GM23338 (cell line): ENCODE measurements at regions not wholly inside any gene's neighbourhood (a gene's known extent, or its start where the extent isn't known, plus 50 kb on each side); places are given as distances from the start of the nearest gene placed in this dataset.

Experiments used
- ATAC-seq: fragments of 200-7000 bp; cut with Tn5 transposase; 3 replicates; pipeline ENCODE4 v1.9.1; 2020
- DNase-seq: peaks from one replicate; pipeline ENCODE4 v3.0.0-alpha.2; 2015; ENCODE audit warnings: low spot score
- H2AFZ ChIP-seq: fragments of 200-600 bp; sonication (generic); 2 replicates; pipeline ENCODE4 v1.8.0; 2016; ENCODE audit warnings: antibody characterized with exemption, mild to moderate bottlenecking, moderate library complexity
- H3F3A ChIP-seq: fragments of 200-600 bp; sonication (generic); replicated peaks from 2 replicates; pipeline ENCODE4 v1.8.0; 2017; ENCODE audit warnings: antibody characterized with exemption, mixed run types, low read depth
- H3K27ac ChIP-seq: fragments of 200-600 bp; sonication (generic); 2 replicates; pipeline ENCODE4 v1.6.1; 2016; ENCODE audit warnings: low read depth
- H3K27me3 ChIP-seq: fragments of 200-600 bp; sonication (generic); 2 replicates; pipeline ENCODE4 v1.8.0; 2016; ENCODE audit warnings: mild to moderate bottlenecking, mixed run types, moderate library complexity; ENCODE audit not compliant: insufficient read depth
- H3K36me3 ChIP-seq: fragments of 200-600 bp; sonication (generic); 2 replicates; pipeline ENCODE4 v1.8.0; 2016; ENCODE audit warnings: mild to moderate bottlenecking; ENCODE audit not compliant: insufficient read depth
- H3K4me1 ChIP-seq: fragments of 200-600 bp; sonication (generic); 2 replicates; pipeline ENCODE4 v1.8.0; 2016; ENCODE audit warnings: mild to moderate bottlenecking, moderate library complexity; ENCODE audit not compliant: insufficient read depth
- H3K4me2 ChIP-seq: fragments of 200-600 bp; sonication (generic); 2 replicates; pipeline ENCODE4 v1.7.1; 2017; ENCODE audit warnings: mixed run types
- H3K4me3 ChIP-seq: fragments of 200-600 bp; sonication (generic); 2 replicates; pipeline ENCODE4 v1.6.1; 2016; ENCODE audit warnings: mixed run types
- H3K79me2 ChIP-seq: fragments of 200-600 bp; sonication (generic); replicated peaks from 2 replicates; pipeline ENCODE4 v1.8.0; 2017; ENCODE audit warnings: mild to moderate bottlenecking; ENCODE audit not compliant: insufficient read depth
- H3K9me2 ChIP-seq: fragments of 200-600 bp; sonication (generic); 2 replicates; pipeline ENCODE4 v1.8.0; 2017; ENCODE audit not compliant: insufficient read depth
- H4K20me1 ChIP-seq: fragments of 200-600 bp; sonication (generic); replicated peaks from 2 replicates; pipeline ENCODE4 v1.8.0; 2017; ENCODE audit warnings: mild to moderate bottlenecking; ENCODE audit not compliant: insufficient read depth
- H3K27ac Mint-ChIP-seq: 2 replicates; pipeline ENCODE4 v1.8.0; 2020; ENCODE audit warnings: inconsistent platforms, mild to moderate bottlenecking, moderate library complexity, mixed read lengths
- H3K27me3 Mint-ChIP-seq: 3 replicates; pipeline ENCODE4 v1.8.0; 2022; ENCODE audit warnings: low read depth, mild to moderate bottlenecking, moderate library complexity, mixed read lengths, inconsistent platforms; ENCODE audit not compliant: insufficient read depth, poor library complexity
- H3K36me3 Mint-ChIP-seq: 3 replicates; pipeline ENCODE4 v1.8.0; 2021; ENCODE audit warnings: low read depth, mild to moderate bottlenecking, inconsistent platforms, moderate library complexity, mixed read lengths
- H3K4me1 Mint-ChIP-seq: 3 replicates; pipeline ENCODE4 v1.8.0; 2020; ENCODE audit warnings: mild to moderate bottlenecking, inconsistent platforms, mixed read lengths
- H3K4me3 Mint-ChIP-seq: 3 replicates; pipeline ENCODE4 v1.8.0; 2021; ENCODE audit warnings: moderate library complexity, mild to moderate bottlenecking, inconsistent platforms, mixed read lengths
- H3K9me3 Mint-ChIP-seq: 3 replicates; pipeline ENCODE4 v1.8.0; 2020; ENCODE audit warnings: moderate library complexity, mild to moderate bottlenecking, inconsistent platforms, mixed read lengths
- CREB1 ChIP-seq: fragments of 250-450 bp; sonication (Bioruptor Pico); IDR thresholded peaks from 2 replicates; pipeline ENCODE4 v1.5.0; 2020; ENCODE audit warnings: low read depth, mild to moderate bottlenecking, moderate library complexity
- CTCF ChIP-seq, 2 experiments: fragments of 200-600 bp in 1 of 2; sonication (generic) in 1 of 2; conservative IDR thresholded peaks; 2 replicates each; pipeline versions ENCODE4 v1.5.1 to v1.6.1; 2016 to 2017; ENCODE audit warnings: antibody characterized with exemption in 2 of 2, low read depth in 2 of 2, mild to moderate bottlenecking in 2 of 2, moderate library complexity in 1 of 2
- ETS1 ChIP-seq: IDR thresholded peaks from 2 replicates; pipeline ENCODE4 v1.6.1; 2016; ENCODE audit warnings: antibody characterized with exemption
- EZH2 ChIP-seq: fragments of 200-600 bp; sonication (generic); IDR thresholded peaks from one replicate; pipeline ENCODE4 v1.8.0; 2017; ENCODE audit warnings: antibody characterized with exemption, mild to moderate bottlenecking, low read depth; ENCODE audit not compliant: unreplicated experiment
- EZH2phosphoT487 ChIP-seq: fragments of 200-600 bp; sonication (generic); IDR thresholded peaks from one replicate; pipeline ENCODE4 v1.8.1; 2018; ENCODE audit warnings: antibody characterized with exemption; ENCODE audit not compliant: unreplicated experiment
- NANOG ChIP-seq: IDR thresholded peaks from 2 replicates; pipeline ENCODE4 v1.6.1; 2016; ENCODE audit warnings: antibody characterized with exemption, borderline replicate concordance
- POLR2AphosphoS5 ChIP-seq: IDR thresholded peaks from 2 replicates; pipeline ENCODE4 v1.6.1; 2016; ENCODE audit warnings: antibody characterized with exemption, low read depth
- REST ChIP-seq: IDR thresholded peaks from one replicate; pipeline ENCODE4 v1.6.1; 2018; ENCODE audit warnings: antibody characterized with exemption; ENCODE audit not compliant: unreplicated experiment
- STAT1 ChIP-seq: IDR thresholded peaks from one replicate; pipeline ENCODE4 v1.6.1; 2016; ENCODE audit warnings: antibody characterized with exemption; ENCODE audit not compliant: unreplicated experiment
- ZNF114 ChIP-seq: fragments of 250-450 bp; sonication (Bioruptor Pico); IDR thresholded peaks from 2 replicates; pipeline ENCODE4 v1.5.0; 2020; ENCODE audit warnings: mild to moderate bottlenecking, moderate library complexity
- ZNF331 ChIP-seq: fragments of 250-450 bp; sonication (Bioruptor Pico); IDR thresholded peaks from 2 replicates; pipeline ENCODE4 v1.5.0; 2020; ENCODE audit warnings: low read depth, mild to moderate bottlenecking, moderate library complexity
- ZNF462 ChIP-seq: fragments of 250-450 bp; sonication (Bioruptor Pico); IDR thresholded peaks from 2 replicates; pipeline ENCODE4 v1.5.0; 2020; ENCODE audit warnings: mild to moderate bottlenecking, moderate library complexity

GRCh38 chr2:40716879-40717278, 265.0 kb upstream of the SLC8A1 start (continued):
- TF ChIP-seq ZNF114 (CRISPR knock-in tag) (no peak), ZNF331 (CRISPR knock-in tag) (no peak), NANOG (no peak), EZH2 (no peak)

- Histone ChIP-seq H3K79me2 (no peaks in the 10 kb centered on the region), H3K9me2 (0 out of 2 replicates have a peak, but pooled peaks cover 7% of the 10 kb centered on the region), H2AFZ (no peak overlapping the region), H3K4me2 (no peak overlapping the region), H3K27ac (no peak overlapping the region), H3K36me3 (no peaks in the 10 kb centered on the region), H3F3A (no peaks in the 10 kb centered on the region), H3K4me1 (no peaks in the 10 kb centered on the region), H3K27me3 (no peaks in the 10 kb centered on the region), H4K20me1 (no peaks in the 10 kb centered on the region), H3K4me3 (no peak overlapping the region)
- H3K27me3 Mint-ChIP-seq = no peaks in the 10 kb centered on the region
- ATAC-seq (no peak), DNase-seq (no peak)
- H3K4me3 Mint-ChIP-seq = no peak overlapping the region
- no peak for TF ChIP-seq ZNF462 (CRISPR knock-in tag)
- no peak for TF ChIP-seq ZNF114 (CRISPR knock-in tag)
- TF ChIP-seq EZH2phosphoT487 = no peak
- no peak for TF ChIP-seq EZH2
- TF ChIP-seq ZNF331 (CRISPR knock-in tag) = no peak
- no peak for TF ChIP-seq POLR2AphosphoS5
- no peak for TF ChIP-seq CTCF (conservative IDR thresholded peaks at IDR 0.05; ENCODE audit: low read depth in 2 of 2)
- TF ChIP-seq CREB1 = no peak
- TF ChIP-seq REST = no peak
- TF ChIP-seq NANOG = no peak
- TF ChIP-seq STAT1 = no peak
- no peak for TF ChIP-seq ETS1
- H3K27ac Mint-ChIP-seq = no peak overlapping the region
- no peaks in the 10 kb centered on the region for H3K4me1 Mint-ChIP-seq
- H3K9me3 Mint-ChIP-seq = peaks cover 4% of the 10 kb centered on the region; the same call in 1 of the 3 replicates
- 0 out of 3 replicates have a peak, but pooled peaks cover 3% of the 10 kb centered on the region for H3K36me3 Mint-ChIP-seq
Measured at GRCh38 chr2:40719414-40719813, 267.5 kb upstream of the SLC8A1 start.
